ENCODE measurements at regions not wholly inside any gene's neighbourhood (a gene's known extent, or its start where the extent isn't known, plus 50 kb on each side); places are given as distances from the start of the nearest gene placed in this dataset.

DNA sequence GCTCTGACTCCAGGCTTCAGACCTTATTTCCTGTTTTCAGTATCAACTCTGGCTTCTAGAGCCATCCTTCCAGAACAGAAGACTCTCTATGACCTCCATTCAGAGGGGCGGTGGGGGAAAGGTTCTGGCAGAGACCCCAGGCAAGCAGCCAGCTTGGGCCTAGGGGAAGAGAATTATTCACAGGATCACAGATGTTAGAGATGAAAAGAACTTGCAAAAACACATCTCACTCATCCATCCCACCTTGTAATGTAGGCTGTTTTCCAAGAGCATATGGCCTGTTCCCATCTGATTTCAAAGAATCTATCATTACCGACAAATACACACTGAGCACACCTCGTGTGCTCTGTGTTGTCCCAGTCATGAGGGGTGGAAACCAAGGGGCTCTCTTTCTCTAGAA, 131.9 kb downstream of the GRIN2B start:
- H3K79me2 ChIP-seq (ENCODE audit: low read length), result no peaks in the 10 kb centered on the region
- H4K20me1 ChIP-seq (ENCODE audit: low read length), result no peaks in the 10 kb centered on the region
- TF ChIP-seq EZH2 (IDR thresholded peaks at IDR 0.05; ENCODE audit: low read length, unreplicated experiment) (no peak), EZH2phosphoT487 (IDR thresholded peaks at IDR 0.05; ENCODE audit: borderline replicate concordance, low read length) (no peak)
- TF ChIP-seq, protein P1, sequence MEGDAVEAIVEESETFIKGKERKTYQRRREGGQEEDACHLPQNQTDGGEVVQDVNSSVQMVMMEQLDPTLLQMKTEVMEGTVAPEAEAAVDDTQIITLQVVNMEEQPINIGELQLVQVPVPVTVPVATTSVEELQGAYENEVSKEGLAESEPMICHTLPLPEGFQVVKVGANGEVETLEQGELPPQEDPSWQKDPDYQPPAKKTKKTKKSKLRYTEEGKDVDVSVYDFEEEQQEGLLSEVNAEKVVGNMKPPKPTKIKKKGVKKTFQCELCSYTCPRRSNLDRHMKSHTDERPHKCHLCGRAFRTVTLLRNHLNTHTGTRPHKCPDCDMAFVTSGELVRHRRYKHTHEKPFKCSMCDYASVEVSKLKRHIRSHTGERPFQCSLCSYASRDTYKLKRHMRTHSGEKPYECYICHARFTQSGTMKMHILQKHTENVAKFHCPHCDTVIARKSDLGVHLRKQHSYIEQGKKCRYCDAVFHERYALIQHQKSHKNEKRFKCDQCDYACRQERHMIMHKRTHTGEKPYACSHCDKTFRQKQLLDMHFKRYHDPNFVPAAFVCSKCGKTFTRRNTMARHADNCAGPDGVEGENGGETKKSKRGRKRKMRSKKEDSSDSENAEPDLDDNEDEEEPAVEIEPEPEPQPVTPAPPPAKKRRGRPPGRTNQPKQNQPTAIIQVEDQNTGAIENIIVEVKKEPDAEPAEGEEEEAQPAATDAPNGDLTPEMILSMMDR (conservative IDR thresholded peaks at IDR 0.05; ENCODE audit: low read depth, low read length), result no peak
- no peaks in the 10 kb centered on the region for H3K36me3 ChIP-seq (ENCODE audit: low read depth, low read length)
- ChIA-PET POLR2A (ENCODE audit: unreplicated experiment) (no interaction called here), CTCF (no interaction called here)
- H3K27me3 ChIP-seq (ENCODE audit: low read length), result peaks cover 21% of the 10 kb centered on the region; the same call in 1 of the 2 replicates
- no peaks in the 10 kb centered on the region for H3F3A ChIP-seq (ENCODE audit: low read length, unreplicated experiment)
- no peak overlapping the region for H3K4me2 ChIP-seq (ENCODE audit: low read length)
- intact Hi-C loops (cut with micrococcal nuclease), result no loop called here
- H3K9ac ChIP-seq (ENCODE audit: low read length), result no peak overlapping the region
- H3K9me2 ChIP-seq (replicated peaks; ENCODE audit: low read length), result no peaks in the 10 kb centered on the region
- no peak for DNase-seq
- no peak for ATAC-seq
- no peak overlapping the region for H3K4me3 ChIP-seq (ENCODE audit: low read length)
- no peak overlapping the region for H2AFZ ChIP-seq (ENCODE audit: low read length)
- H3K4me1 ChIP-seq (ENCODE audit: insufficient read depth, low read length), result no peaks in the 10 kb centered on the region
- no peaks in the 10 kb centered on the region for H3K9me3 ChIP-seq (ENCODE audit: low read length)
- no TSS peak for BruUV-seq (replicated peaks)
- no peak overlapping the region for H3K27ac ChIP-seq (ENCODE audit: low read length)

DNA sequence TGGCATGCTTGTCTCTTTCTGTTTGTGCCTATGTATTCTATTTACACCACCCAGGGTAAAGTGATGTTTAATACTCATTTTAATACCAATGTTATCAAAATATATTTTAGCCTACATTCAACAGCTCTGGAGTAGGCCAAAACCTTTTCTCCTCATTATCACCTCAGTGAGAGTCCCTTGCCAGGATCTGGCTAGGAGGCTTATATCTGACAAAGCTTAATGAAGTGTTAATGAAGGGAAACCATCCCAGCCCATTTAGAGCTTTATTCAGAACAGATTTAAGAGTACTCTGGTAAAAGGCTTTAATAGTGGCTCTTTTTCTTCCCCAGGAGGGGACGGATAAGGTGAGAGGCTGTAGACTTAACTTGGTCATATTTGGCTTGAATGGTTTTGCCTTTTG, 137.6 kb downstream of the GRIN2B start:
- intact Hi-C loops (cut with micrococcal nuclease), result no loop called here

DNA sequence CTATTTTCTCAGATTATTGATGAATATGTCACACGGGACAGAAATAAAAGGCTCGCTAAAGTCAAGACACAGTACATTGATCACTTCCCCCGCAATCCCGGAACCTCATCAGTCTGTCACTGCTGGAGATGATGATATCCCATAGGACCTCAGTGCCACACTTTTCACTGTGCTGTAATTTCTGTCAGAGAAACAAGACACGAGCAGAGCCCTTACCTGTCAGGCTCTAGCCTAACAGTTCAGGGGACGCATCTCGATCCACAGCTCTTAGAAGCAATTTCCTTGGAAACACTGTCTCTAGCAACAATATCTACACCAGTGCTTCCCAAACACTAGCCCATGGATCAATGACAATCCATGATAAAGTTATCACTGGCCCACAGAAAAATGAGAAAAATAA, 140.0 kb downstream of the GRIN2B start:
- Histone ChIP-seq H3K79me2 (ENCODE audit: low read length) (no peaks in the 10 kb centered on the region), H2AFZ (ENCODE audit: low read length) (no peak overlapping the region), H3K36me3 (ENCODE audit: low read depth, low read length) (no peaks in the 10 kb centered on the region), H3K9me2 (replicated peaks; ENCODE audit: low read length) (no peaks in the 10 kb centered on the region), H3F3A (ENCODE audit: low read length, unreplicated experiment) (no peaks in the 10 kb centered on the region), H3K4me1 (ENCODE audit: insufficient read depth, low read length) (no peaks in the 10 kb centered on the region), H3K9ac (ENCODE audit: low read length) (no peak overlapping the region), H3K27me3 (ENCODE audit: low read length) (peaks cover 23% of the 10 kb centered on the region; the same call in 1 of the 2 replicates), H3K4me3 (ENCODE audit: low read length) (no peak overlapping the region), H3K4me2 (ENCODE audit: low read length) (no peak overlapping the region), H4K20me1 (ENCODE audit: low read length) (no peaks in the 10 kb centered on the region), H3K27ac (ENCODE audit: low read length) (no peak overlapping the region), H3K9me3 (ENCODE audit: low read length) (no peaks in the 10 kb centered on the region)
- DNase-seq (no peak), ATAC-seq (no peak)
- BruUV-seq (replicated peaks), result no TSS peak
- ChIA-PET POLR2A (ENCODE audit: unreplicated experiment) (no interaction called here), CTCF (no interaction called here)
- intact Hi-C loops (cut with micrococcal nuclease), result no loop called here
- TF ChIP-seq, protein P1 (conservative IDR thresholded peaks at IDR 0.05; ENCODE audit: low read depth, low read length), result no peak
- TF ChIP-seq EZH2 (IDR thresholded peaks at IDR 0.05; ENCODE audit: low read length, unreplicated experiment) (no peak), EZH2phosphoT487 (IDR thresholded peaks at IDR 0.05; ENCODE audit: borderline replicate concordance, low read length) (no peak)

More for the DNA sequence above, 137.6 kb downstream of the GRIN2B start:
- no peaks in the 10 kb centered on the region for H3K79me2 ChIP-seq (ENCODE audit: low read length)
- no peak overlapping the region for H3K4me2 ChIP-seq (ENCODE audit: low read length)
- ATAC-seq (no peak), DNase-seq (no peak)
- no TSS peak for BruUV-seq (replicated peaks)
- H3K9ac ChIP-seq (ENCODE audit: low read length), result no peak overlapping the region
- H3K4me3 ChIP-seq (ENCODE audit: low read length), result no peak overlapping the region
- no peaks in the 10 kb centered on the region for H3K4me1 ChIP-seq (ENCODE audit: insufficient read depth, low read length)
- ChIA-PET CTCF (no interaction called here), POLR2A (ENCODE audit: unreplicated experiment) (no interaction called here)
- peaks cover 33% of the 10 kb centered on the region; the same call in 1 of the 2 replicates for H3K27me3 ChIP-seq (ENCODE audit: low read length)
- no peaks in the 10 kb centered on the region for H3K36me3 ChIP-seq (ENCODE audit: low read depth, low read length)
- no peak for TF ChIP-seq EZH2 (IDR thresholded peaks at IDR 0.05; ENCODE audit: low read length, unreplicated experiment)
- TF ChIP-seq, protein P1 (conservative IDR thresholded peaks at IDR 0.05; ENCODE audit: low read depth, low read length), result no peak
- no peak for TF ChIP-seq EZH2phosphoT487 (IDR thresholded peaks at IDR 0.05; ENCODE audit: borderline replicate concordance, low read length)
- no peaks in the 10 kb centered on the region for H3K9me2 ChIP-seq (replicated peaks; ENCODE audit: low read length)
- H4K20me1 ChIP-seq (ENCODE audit: low read length), result no peaks in the 10 kb centered on the region
- H3K27ac ChIP-seq (ENCODE audit: low read length), result no peak overlapping the region
- no peaks in the 10 kb centered on the region for H3F3A ChIP-seq (ENCODE audit: low read length, unreplicated experiment)
- H3K9me3 ChIP-seq (ENCODE audit: low read length), result no peaks in the 10 kb centered on the region
- no peak overlapping the region for H2AFZ ChIP-seq (ENCODE audit: low read length)
